HK-2 (cell line): ENCODE measurements at regions not wholly inside any gene's neighbourhood (a gene's known extent, or its start where the extent isn't known, plus 50 kb on each side); places are given as distances from the start of the nearest gene placed in this dataset.

ENCODE experiments used
- DNase-seq: peaks from one replicate; pipeline ENCODE4 v3.0.0-alpha.2; 2018; ENCODE audit not compliant: unreplicated experiment

- peak; percentile 27 for DNase-seq
Observed at GRCh38 chr15:99440551-99441443, 125.0 kb upstream of the MEF2A start.

- DNase-seq: no peak
Observed at GRCh38 chr15:99441444-99441800, 124.4 kb upstream of the MEF2A start.

- no peak for DNase-seq
Observed at GRCh38 chr15:99441871-99442251, 123.9 kb upstream of the MEF2A start.

DNA sequence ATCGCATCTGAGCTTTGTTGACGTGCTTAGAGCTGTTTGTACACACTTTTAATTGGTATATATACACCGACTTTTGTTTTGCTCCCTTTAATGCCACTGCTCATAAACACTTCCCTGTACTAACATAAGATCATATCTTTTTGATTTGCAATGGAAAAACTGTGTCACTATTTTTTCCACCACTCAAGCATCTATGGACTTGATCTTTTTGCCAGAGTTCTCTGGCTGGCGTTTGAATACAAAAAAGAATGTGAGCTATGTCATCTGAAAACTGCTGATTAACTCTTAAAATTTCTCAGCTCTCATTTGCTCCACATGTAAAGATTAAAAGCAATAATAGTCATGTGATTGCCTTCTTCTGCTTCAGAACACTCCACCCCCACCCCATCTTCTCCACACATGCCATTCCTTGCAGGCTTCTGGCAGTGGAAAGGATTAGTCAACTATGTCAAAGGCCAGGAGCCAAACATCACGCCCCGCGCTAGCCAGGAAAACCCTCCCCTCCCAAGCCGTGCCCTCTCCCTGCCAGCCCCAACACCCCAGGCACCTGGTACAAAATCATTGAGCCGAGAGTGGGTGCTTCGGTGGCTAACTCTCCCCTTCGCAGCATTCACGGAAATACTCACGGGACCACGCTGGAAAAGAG is 123.4 kb upstream of the MEF2A start:
- DNase-seq: peak; percentile 64

GRCh38 chr15:99443056-99443756 is 122.6 kb upstream of the MEF2A start:
- no peak for DNase-seq

GRCh38 chr15:99443768-99444446 is 121.9 kb upstream of the MEF2A start:
- no peak for DNase-seq

DNA sequence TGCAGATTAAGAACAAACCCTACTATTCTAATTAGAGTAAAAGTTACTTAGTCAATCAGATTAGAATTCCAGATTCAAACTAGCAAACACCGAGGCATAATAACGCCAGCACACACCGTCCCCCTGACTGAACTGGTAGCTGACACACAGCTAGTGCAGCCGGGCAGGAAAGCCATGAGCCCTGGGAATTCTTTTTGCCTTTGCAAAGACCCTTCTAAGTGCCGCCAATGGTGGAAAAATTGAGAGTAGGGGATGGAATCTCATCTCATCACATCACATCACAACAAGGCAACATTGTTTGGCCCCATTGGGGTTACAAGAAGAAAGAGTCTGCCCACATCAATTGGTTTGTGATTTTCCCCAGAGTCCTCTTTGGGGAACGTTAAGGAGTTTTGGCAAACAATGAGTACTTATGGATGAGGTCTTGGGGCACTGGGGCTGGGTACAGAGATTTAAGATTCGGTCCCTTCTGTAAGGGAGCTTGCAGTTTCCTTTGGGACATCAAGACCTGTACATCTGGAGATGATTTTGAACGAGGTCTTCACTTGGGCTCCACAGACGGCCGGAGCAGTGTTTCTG is 120.4 kb upstream of the MEF2A start:
- no peak for DNase-seq

DNA sequence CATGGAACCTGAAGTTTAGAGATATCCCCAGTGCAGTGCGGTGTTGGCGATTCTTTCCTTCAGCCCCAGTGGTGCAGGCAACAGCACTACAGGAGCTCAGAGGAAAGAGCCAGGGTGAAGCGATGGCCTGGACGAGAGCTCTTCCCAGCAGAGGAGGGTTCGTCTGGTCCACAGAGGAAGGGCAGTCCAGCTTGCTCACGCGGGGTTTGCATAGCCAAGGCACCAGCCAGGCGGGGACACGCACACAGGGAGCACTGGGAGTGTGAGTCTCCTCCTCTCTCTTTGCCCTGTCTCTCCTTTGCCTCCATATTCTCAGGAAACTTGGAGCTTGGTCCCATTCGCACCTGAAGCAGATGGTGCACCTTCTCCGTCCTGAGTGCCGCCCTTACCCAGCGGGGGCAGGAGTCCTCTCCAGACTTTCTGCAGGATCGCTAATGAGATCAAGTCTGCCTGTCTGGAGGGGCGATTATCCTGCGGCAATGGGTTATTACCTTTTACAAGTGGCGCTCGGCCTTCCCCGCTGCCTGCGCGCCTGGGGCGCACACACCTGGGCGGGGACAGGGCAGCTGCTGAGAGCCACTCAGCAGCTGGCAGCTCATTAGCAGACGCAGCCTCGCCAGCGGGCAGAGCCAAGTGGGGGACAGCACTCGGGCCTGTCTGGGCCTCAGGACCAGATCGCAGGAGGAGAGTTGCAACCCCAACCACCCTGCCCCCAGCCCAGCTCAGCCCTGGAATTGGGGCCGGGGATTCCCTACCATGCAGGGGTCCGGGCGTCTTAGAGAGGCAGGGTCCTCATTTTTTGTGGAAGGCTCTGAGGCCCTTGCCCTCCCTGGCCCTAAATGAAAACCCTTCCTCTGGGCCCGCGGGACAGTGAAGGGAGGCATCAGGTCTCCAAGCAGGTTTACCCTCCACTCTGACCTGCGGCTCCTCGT is 119.0 kb upstream of the MEF2A start:
- no peak for DNase-seq

DNA sequence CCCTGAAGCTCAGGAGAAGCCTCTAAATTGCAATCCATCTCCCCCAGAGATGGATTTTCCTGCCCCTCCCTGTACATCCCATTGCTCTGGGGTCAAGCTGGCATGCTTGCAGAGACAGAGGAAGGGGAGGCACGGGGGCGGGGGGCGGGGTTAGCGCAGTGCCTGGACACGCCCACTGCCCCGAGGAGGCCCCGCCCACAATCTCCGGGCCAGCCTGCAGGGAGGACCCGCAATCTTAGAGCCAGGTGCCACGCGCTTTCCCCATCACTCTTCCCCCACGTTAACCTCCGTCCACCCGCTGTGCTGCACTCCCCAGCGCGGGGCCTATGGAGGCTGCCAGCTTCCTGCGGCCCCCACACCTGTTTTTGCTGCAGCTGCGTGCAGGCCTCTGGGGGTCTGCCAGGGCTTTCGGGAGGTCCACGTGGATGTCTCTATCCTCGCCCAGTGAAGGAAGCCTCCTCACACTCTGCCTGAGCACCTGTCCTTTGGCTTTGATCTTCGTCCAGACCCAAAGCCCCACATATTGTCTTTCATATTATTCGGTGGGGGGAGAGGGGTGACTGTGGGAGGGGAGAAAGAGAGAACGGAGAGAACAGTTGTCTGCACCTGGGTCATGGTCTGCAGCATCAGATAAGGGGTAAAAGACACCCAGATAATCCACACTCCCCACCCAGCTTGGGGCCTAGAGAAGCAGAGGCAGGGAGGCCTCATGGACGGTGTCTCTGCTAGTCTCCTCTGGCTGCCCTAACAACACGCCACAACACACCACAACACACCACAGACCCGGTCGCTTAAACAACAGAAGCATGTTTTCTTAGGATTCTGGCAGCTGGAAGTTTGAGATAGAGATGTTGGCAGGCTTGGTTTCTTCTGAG is 118.0 kb upstream of the MEF2A start:
- DNase-seq: no peak

DNA sequence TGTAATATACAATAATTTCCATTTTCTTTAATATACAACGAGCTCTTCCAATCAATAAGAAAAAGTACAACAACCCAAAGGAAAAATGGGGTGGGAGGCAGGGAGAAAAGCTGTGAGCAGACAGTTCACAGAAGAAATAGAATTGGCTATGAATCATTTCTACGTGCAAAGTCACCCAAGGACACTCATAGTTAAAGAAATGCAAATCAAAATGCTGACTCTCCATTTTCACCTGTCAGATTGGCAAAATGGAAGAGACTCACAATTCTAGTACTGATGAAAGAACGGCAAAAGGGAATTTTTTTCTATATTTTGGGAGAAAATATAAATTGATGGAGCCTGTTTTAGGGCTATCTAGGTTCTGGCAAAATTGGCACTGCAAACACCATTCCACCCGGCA is 116.3 kb upstream of the MEF2A start:
- DNase-seq: no peak

DNA sequence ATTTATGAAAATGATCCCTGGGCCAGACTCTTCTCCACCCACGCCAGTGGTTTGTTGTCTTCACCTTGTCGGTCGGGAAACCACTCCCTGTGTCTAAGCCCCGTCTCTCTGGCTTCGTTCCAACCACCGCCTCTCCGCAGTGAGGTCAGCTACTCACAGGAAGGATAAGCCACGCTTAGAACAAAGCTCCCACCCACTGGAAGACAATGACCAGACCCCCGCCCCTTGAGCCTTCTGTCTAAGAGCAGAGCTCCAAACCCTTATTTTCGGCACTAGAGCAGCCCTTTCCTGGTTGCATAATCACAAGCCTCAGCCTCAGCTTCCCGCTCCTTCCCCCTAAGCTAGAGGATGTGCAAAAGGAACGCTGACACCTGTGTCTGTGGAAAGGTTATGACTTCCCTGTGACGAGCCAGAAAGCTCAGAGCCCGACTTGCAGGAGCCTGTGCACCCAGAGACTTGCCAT is 114.9 kb upstream of the MEF2A start:
- no peak for DNase-seq

- no peak for DNase-seq
Observed at GRCh38 chr15:99451484-99451883, 114.3 kb upstream of the MEF2A start.

GRCh38 chr15:99452010-99452409 is 113.8 kb upstream of the MEF2A start:
- DNase-seq: no peak

- DNase-seq: no peak
Observed at GRCh38 chr15:99452728-99453636, 112.8 kb upstream of the MEF2A start.

DNA sequence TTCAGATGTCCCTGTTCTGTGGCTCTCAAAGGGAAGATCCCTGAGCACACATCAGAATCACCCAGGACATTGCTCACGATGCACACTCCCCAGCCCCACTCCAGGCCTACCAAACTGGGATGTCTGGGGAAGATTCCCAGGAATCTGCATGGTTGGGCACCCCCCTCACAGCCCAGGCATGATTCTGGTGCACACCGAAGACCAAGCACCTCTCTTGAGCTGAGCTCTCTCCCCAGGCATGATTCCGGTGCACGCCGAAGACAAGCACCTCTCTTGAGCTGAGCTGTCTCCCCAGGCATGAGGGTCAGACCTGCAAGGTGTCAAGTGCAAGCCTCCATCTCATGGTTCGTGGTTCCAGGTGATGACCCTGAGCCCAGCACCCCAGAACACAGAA is 112.2 kb upstream of the MEF2A start:
- no peak for DNase-seq

DNA sequence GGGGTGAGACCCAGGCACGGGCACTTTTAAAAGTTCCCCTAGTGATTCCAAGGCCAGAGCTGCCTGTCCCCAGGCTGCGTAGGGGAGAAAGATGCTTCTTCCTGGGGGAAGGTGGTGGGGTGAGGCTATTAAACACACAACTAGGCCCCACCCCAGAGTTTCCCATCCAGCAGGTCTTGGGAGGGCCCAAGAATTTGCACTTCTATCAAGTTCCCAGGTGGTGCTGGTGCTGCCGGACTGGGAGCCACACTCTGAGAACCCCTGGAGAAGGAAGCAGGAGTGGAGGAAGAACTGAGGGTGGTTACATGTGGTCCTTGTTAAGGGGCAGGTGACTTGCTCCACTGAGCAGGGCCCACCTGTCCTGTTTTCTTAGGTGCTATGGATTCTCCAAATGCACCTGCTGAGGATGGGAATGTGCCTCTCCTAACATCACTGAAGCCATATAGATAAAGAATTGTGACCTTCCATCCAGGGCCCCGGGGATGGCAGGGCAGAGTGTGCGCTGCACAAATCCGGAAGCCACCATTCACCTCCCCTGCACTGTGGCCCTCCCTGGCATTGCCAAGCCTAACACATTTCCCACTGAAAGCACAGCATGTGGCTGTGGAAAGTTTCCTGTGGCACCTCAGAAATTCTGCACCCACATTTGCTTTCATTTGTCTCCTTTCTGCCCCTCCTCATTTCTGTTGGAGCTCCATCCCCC is 111.5 kb upstream of the MEF2A start:
- DNase-seq: no peak

DNA sequence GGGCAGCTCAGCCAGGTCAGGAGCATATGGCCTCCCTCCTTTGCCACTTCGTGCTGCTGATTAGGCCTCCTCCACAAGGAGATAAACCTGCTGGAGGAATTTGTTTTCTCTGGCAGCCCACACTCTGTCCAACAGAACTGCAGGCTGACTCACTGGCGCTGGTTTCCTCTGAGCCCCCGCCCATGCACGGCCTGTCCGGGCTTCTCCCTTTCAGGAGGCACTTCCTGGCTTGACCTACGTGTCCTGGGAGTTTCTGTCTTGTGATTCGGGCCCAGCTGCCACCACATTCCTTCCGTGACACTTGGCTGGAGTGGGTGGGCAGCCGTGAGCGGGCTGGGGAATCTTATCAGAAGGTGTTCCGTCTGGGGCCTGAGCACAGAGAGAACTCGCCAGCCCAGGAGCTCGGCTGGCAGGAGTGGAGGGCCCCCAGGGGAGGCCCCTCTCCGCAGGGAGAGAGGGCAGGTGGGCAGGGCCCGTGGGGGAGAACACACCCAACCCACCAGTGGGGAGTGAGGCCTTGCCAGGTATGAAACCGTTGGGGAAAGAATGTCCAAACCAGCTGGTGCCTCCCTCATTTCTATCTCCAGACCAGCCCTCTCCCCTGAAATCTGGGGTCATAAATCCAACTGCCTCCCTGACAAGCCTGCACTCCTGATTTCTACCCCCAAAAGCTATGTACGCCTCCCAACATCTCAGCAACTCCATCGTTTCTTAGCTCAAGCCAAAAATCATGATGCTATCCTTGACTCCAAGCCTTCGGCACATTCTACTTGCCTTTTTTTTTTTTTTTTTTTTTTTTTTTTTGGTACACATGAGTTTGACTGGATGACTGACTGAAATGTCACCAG is 110.6 kb upstream of the MEF2A start:
- DNase-seq: peak; percentile 82
